SK-N-SH (cell line): ENCODE measurements at regions not wholly inside any gene's neighbourhood (a gene's known extent, or its start where the extent isn't known, plus 50 kb on each side); places are given as distances from the start of the nearest gene placed in this dataset.

Experiments used
- CTCF ChIA-PET: fragments of 300-600, 350-600 bp; formaldehyde crosslinking; extraction: SDS; loops from one replicate; lab custom pipeline; 2021; lab: Yijun Ruan, JAX
- POLR2A ChIA-PET: fragments of 350-600 bp; sonication (Branson Sonifier 250); formaldehyde crosslinking; extraction: SDS; loops from one replicate; lab custom pipeline; 2020; ENCODE audit warnings: antibody characterized with exemption, inconsistent platforms; lab: Yijun Ruan, JAX
- DNase-seq: peaks from one replicate; pipeline ENCODE4 v3.0.0; 2012
- H2AFZ ChIP-seq: fragments of 200-600 bp; sonication (generic); 2 replicates; pipeline ENCODE4 v1.8.1; 2016; ENCODE audit warnings: antibody characterized with exemption, mild to moderate bottlenecking, low read depth
- H3F3A ChIP-seq: fragments of 200-600 bp; sonication (generic); replicated peaks from 2 replicates; pipeline ENCODE3; 2016; ENCODE audit warnings: antibody characterized with exemption, mild to moderate bottlenecking; ENCODE audit not compliant: insufficient read depth
- H3K27ac ChIP-seq, 2 experiments: fragments of 200-500 bp in 1 of 2; fragments of 200-600 bp in 1 of 2; sonication (Bioruptor generic) in 1 of 2; sonication (generic), shearing (Covaris generic) in 1 of 2; 2 replicates each; pipeline versions ENCODE4 v1.5.1 to v1.6.1; 2014 to 2016; ENCODE audit warnings: low read depth in 2 of 2, inconsistent platforms in 1 of 2, low read length in 1 of 2, mild to moderate bottlenecking in 1 of 2, mixed read lengths in 1 of 2
- H3K27me3 ChIP-seq: fragments of 200-600 bp; sonication (generic), shearing (Covaris generic); 2 replicates; pipeline ENCODE4 v1.6.1; 2016; ENCODE audit warnings: mixed run types; ENCODE audit not compliant: insufficient read depth
- H3K36me3 ChIP-seq, 2 experiments: fragments of 200-500 bp in 1 of 2; fragments of 200-600 bp in 1 of 2; sonication (Bioruptor generic) in 1 of 2; sonication (generic) in 1 of 2; replicated peaks in 1 of 2; 2 replicates each; pipeline versions ENCODE3 to v1.5.1; 2014 to 2016; ENCODE audit warnings: low read length in 1 of 2, mild to moderate bottlenecking in 1 of 2; ENCODE audit not compliant: insufficient read depth in 2 of 2, control insufficient read depth in 1 of 2
- H3K4me1 ChIP-seq, 2 experiments: fragments of 200-500 bp in 1 of 2; fragments of 200-600 bp in 1 of 2; sonication (Bioruptor generic) in 1 of 2; sonication (generic), shearing (Covaris generic) in 1 of 2; 2 replicates each; pipeline versions ENCODE4 v1.5.1 to v1.6.1; 2014 to 2016; ENCODE audit warnings: low read depth in 1 of 2, low read length in 1 of 2, mixed run types in 1 of 2; ENCODE audit not compliant: insufficient read depth in 2 of 2, control insufficient read depth in 1 of 2
- H3K4me2 ChIP-seq: fragments of 200-600 bp; sonication (generic), shearing (Covaris generic); 2 replicates; pipeline ENCODE4 v1.6.1; 2017; ENCODE audit warnings: mixed run types
- H3K4me3 ChIP-seq, 2 experiments: fragments of 200-500 bp in 1 of 2; fragments of 200-600 bp in 1 of 2; sonication (Bioruptor generic) in 1 of 2; sonication (generic), shearing (Covaris generic) in 1 of 2; 2 replicates each; pipeline versions ENCODE4 v1.5.1 to v1.8.1; 2014 to 2016; ENCODE audit warnings: low read depth in 2 of 2, inconsistent platforms in 1 of 2, low read length in 1 of 2, mild to moderate bottlenecking in 1 of 2, mixed read lengths in 1 of 2, moderate library complexity in 1 of 2
- H3K79me2 ChIP-seq: fragments of 200-600 bp; sonication (generic); 2 replicates; pipeline ENCODE4 v1.8.1; 2017; ENCODE audit warnings: mild to moderate bottlenecking; ENCODE audit not compliant: insufficient read depth
- H3K9ac ChIP-seq: fragments of 200-600 bp; sonication (generic); 2 replicates; pipeline ENCODE4 v1.6.1; 2017; ENCODE audit warnings: mixed run types
- H3K9me2 ChIP-seq: fragments of 200-600 bp; sonication (generic); 2 replicates; pipeline ENCODE4 v1.6.1; 2017; ENCODE audit warnings: mixed run types
- H3K9me3 ChIP-seq: fragments of 200-600 bp; sonication (generic); 2 replicates; pipeline ENCODE4 v1.6.1; 2017; ENCODE audit warnings: mixed run types, mild to moderate bottlenecking, moderate library complexity
- H4K20me1 ChIP-seq: fragments of 200-600 bp; sonication (generic); 2 replicates; pipeline ENCODE4 v1.6.1; 2017; ENCODE audit warnings: mild to moderate bottlenecking, mixed run types; ENCODE audit not compliant: insufficient read depth
- ELF1 ChIP-seq: IDR thresholded peaks from 2 replicates; pipeline ENCODE4 v1.4.0; 2012
- EZH2phosphoT487 ChIP-seq: fragments of 200-600 bp; sonication (generic); IDR thresholded peaks from 2 replicates; pipeline ENCODE4 v1.6.1; 2017; ENCODE audit warnings: low read depth, mixed run types, mild to moderate bottlenecking, antibody characterized with exemption, moderate library complexity, borderline replicate concordance
- FOXJ3 ChIP-seq: sonication (generic); formaldehyde crosslinking; IDR thresholded peaks from 2 replicates; pipeline ENCODE4 v1.5.1; 2020; ENCODE audit warnings: mild to moderate bottlenecking, missing genetic modification reagents
- JUND ChIP-seq: IDR thresholded peaks from 2 replicates; pipeline ENCODE4 v1.4.0; 2012
- MAX ChIP-seq: IDR thresholded peaks from 2 replicates; pipeline ENCODE4 v1.4.0; 2012; ENCODE audit warnings: low read depth
- MEF2A ChIP-seq: IDR thresholded peaks from 2 replicates; pipeline ENCODE4 v1.4.0; 2012; ENCODE audit warnings: low read depth, borderline replicate concordance
- NRF1 ChIP-seq: IDR thresholded peaks from 2 replicates; pipeline ENCODE4 v1.6.1; 2012; ENCODE audit warnings: low read depth, mild to moderate bottlenecking, low read length
- RAD21 ChIP-seq: IDR thresholded peaks from 2 replicates; pipeline ENCODE4 v1.6.1; 2012; ENCODE audit warnings: mild to moderate bottlenecking, low read length
- RCOR1 ChIP-seq: fragments of 150-350 bp; IDR thresholded peaks from 2 replicates; pipeline ENCODE4 v1.6.1; 2017; ENCODE audit warnings: antibody characterized with exemption, low read length
- REST ChIP-seq: IDR thresholded peaks from 2 replicates; pipeline ENCODE4 v1.6.1; 2012; ENCODE audit warnings: mild to moderate bottlenecking, low read depth, low read length, moderate library complexity
- RFX5 ChIP-seq: IDR thresholded peaks from 2 replicates; pipeline ENCODE4 v1.6.1; 2012; ENCODE audit warnings: mild to moderate bottlenecking, improper control_type of control experiment, low read length
- RXRA ChIP-seq: IDR thresholded peaks from 2 replicates; pipeline ENCODE4 v1.4.0; 2012; ENCODE audit warnings: low read depth, mild to moderate bottlenecking, borderline replicate concordance
- SIN3A ChIP-seq: IDR thresholded peaks from 2 replicates; pipeline ENCODE4 v1.6.1; 2012; ENCODE audit warnings: low read depth, mild to moderate bottlenecking, low read length, moderate library complexity, borderline replicate concordance
- SMC3 ChIP-seq: IDR thresholded peaks from 2 replicates; pipeline ENCODE4 v1.6.1; 2012; ENCODE audit warnings: low read depth, low read length, improper control_type of control experiment
- TCF12 ChIP-seq: IDR thresholded peaks from 2 replicates; pipeline ENCODE4 v1.4.0; 2012
- TEAD4 ChIP-seq: IDR thresholded peaks from 2 replicates; pipeline ENCODE4 v1.4.0; 2012; ENCODE audit warnings: mild to moderate bottlenecking, borderline replicate concordance; ENCODE audit not compliant: insufficient read depth
- YY1 ChIP-seq: IDR thresholded peaks from 2 replicates; pipeline ENCODE4 v1.4.0; 2012; ENCODE audit warnings: low read depth, mild to moderate bottlenecking
- ZBTB33 ChIP-seq: IDR thresholded peaks from 2 replicates; pipeline ENCODE4 v1.4.0; 2012; ENCODE audit warnings: low read depth, borderline replicate concordance
- WGBS: methylation state at CpG from one replicate; pipeline ENCODE4 v1.1.6; 2017; ENCODE audit warnings: low lambda C conversion rate; 5-methylcytosine and 5-hydroxymethylcytosine counted together
- TF ChIP-seq, protein P1 (sequence below): fragments of 150-350 bp; IDR thresholded peaks from 2 replicates; pipeline ENCODE4 v1.6.1; 2017; ENCODE audit warnings: antibody characterized with exemption, low read length, low read depth, borderline replicate concordance

- no peak overlapping the region for H3K9ac ChIP-seq
- CTCF ChIA-PET: no interaction called here
- H3K4me1 ChIP-seq: peaks cover 0 to 2% of the 10 kb centered on the region in 2 experiments; a peak in 2 of 4 replicates
- H3K27ac ChIP-seq: no peak overlapping the region
- no peaks in the 10 kb centered on the region for H3K27me3 ChIP-seq
- H3K4me3 ChIP-seq: no peak overlapping the region
- H4K20me1 ChIP-seq: no peaks in the 10 kb centered on the region
- DNase-seq: no peak
- no peak overlapping the region for H3K4me2 ChIP-seq
- TF ChIP-seq ELF1: no peak
- TF ChIP-seq FOXJ3 (CRISPR knock-in tag): no peak
- TF ChIP-seq, protein P1, sequence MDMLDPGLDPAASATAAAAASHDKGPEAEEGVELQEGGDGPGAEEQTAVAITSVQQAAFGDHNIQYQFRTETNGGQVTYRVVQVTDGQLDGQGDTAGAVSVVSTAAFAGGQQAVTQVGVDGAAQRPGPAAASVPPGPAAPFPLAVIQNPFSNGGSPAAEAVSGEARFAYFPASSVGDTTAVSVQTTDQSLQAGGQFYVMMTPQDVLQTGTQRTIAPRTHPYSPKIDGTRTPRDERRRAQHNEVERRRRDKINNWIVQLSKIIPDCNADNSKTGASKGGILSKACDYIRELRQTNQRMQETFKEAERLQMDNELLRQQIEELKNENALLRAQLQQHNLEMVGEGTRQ: no peak
- TF ChIP-seq NRF1: no peak
- TF ChIP-seq RAD21: no peak
- no peak for TF ChIP-seq YY1
- TF ChIP-seq MAX: no peak
- TF ChIP-seq RFX5: no peak
- TF ChIP-seq SMC3: no peak
- TF ChIP-seq SIN3A: no peak
- no peak for TF ChIP-seq RXRA
- no peak for TF ChIP-seq ZBTB33
- TF ChIP-seq RCOR1: no peak
- TF ChIP-seq TEAD4: no peak
- TF ChIP-seq MEF2A: no peak
- no peak for TF ChIP-seq EZH2phosphoT487
- TF ChIP-seq REST: no peak
- no peak for TF ChIP-seq TCF12
- TF ChIP-seq JUND: no peak
- TF ChIP-seq, all 33 proteins: peak for 0
- no peaks in the 10 kb centered on the region for H3K9me3 ChIP-seq
- POLR2A ChIA-PET: no interaction called here
- WGBS: 91% methylated on average over 4 of the region's 4 CpGs
- no peak overlapping the region for H2AFZ ChIP-seq
- H3K79me2 ChIP-seq: no peaks in the 10 kb centered on the region
- no peaks in the 10 kb centered on the region for H3K36me3 ChIP-seq
- no peaks in the 10 kb centered on the region for H3F3A ChIP-seq
- H3K9me2 ChIP-seq: no peaks in the 10 kb centered on the region
Observed at GRCh38 chr6:143596866-143597265, 80.9 kb upstream of the PHACTR2 start.
